ENCODE measurements at regions not wholly inside any gene's neighbourhood (a gene's known extent, or its start where the extent isn't known, plus 50 kb on each side); places are given as distances from the start of the nearest gene placed in this dataset.
A peak's percentile ranks its signal among the peaks of the same experiment; 100 is the strongest.

GRCh38 chr11:19426011-19426755 lies 185.4 kb upstream of the E2F8 start:
- Histone ChIP-seq H3K27me3 (ENCODE audit: control insufficient read depth in 3 of 3, insufficient read depth in 3 of 3, low read length in 2 of 3) (peaks cover 0 to 12% (median 0%) of the 10 kb centered on the region in 3 donors), H3K4me3 (no peak overlapping the region), H3K27ac (ENCODE audit: low read depth in 1 of 2, low read length in 1 of 2) (no peak overlapping the region), H3K4me1 (ENCODE audit: control insufficient read depth in 5 of 5, insufficient read depth in 5 of 5, low read length in 5 of 5) (peaks cover 0 to 3% (median 0%) of the 10 kb centered on the region in 5 donors), H3K36me3 (ENCODE audit: control insufficient read depth in 4 of 4, insufficient read depth in 4 of 4, low read length in 4 of 4) (no peaks in the 10 kb centered on the region), H3K9ac (ENCODE audit: insufficient read depth in 1 of 2, low read length in 2 of 2) (no peak overlapping the region), H3K9me3 (ENCODE audit: control insufficient read depth in 4 of 4, insufficient read depth in 3 of 4, low read length in 3 of 4) (no peaks in the 10 kb centered on the region)
- DNase-seq (no peak), ATAC-seq (ENCODE audit: insufficient read depth, low FRiP score) (no peak)
- no peak for TF ChIP-seq CTCF (IDR thresholded peaks at IDR 0.05; ENCODE audit: control extremely low read depth, extremely low read depth)
- 63 to 83% methylated on average over 5 of the region's 5 CpGs for WGBS, 2 donors

- Histone ChIP-seq H3K9ac (ENCODE audit: insufficient read depth in 1 of 2, low read length in 2 of 2) (no peak overlapping the region), H3K9me3 (ENCODE audit: control insufficient read depth in 4 of 4, insufficient read depth in 3 of 4, low read length in 3 of 4) (no peaks in the 10 kb centered on the region), H3K4me1 (ENCODE audit: control insufficient read depth in 5 of 5, insufficient read depth in 5 of 5, low read length in 5 of 5) (peaks cover 0 to 1% (median 0%) of the 10 kb centered on the region in 5 donors), H3K4me3 (no peak overlapping the region), H3K27ac (ENCODE audit: low read depth in 1 of 2, low read length in 1 of 2) (no peak overlapping the region), H3K36me3 (ENCODE audit: control insufficient read depth in 4 of 4, insufficient read depth in 4 of 4, low read length in 4 of 4) (peaks cover 0 to 2% (median 0%) of the 10 kb centered on the region in 4 donors), H3K27me3 (ENCODE audit: control insufficient read depth in 3 of 3, insufficient read depth in 3 of 3, low read length in 2 of 3) (peaks cover 0 to 5% (median 0%) of the 10 kb centered on the region in 3 donors)
- 88 to 90% methylated on average over 6 to 7 of the region's 7 CpGs for WGBS, 2 donors
- DNase-seq (no peak), ATAC-seq (ENCODE audit: insufficient read depth, low FRiP score) (no peak)
- no peak for TF ChIP-seq CTCF (IDR thresholded peaks at IDR 0.05; ENCODE audit: control extremely low read depth, extremely low read depth)
These were observed 181.5 kb upstream of the E2F8 start for GRCh38 chr11:19422276-19422675.

- Histone ChIP-seq H3K27ac (ENCODE audit: low read depth in 1 of 2, low read length in 1 of 2) (peak overlapping the region in 1 of 2 donors; percentile 32), H3K27me3 (ENCODE audit: control insufficient read depth in 3 of 3, insufficient read depth in 3 of 3, low read length in 2 of 3) (peaks cover 0 to 5% (median 0%) of the 10 kb centered on the region in 3 donors), H3K9me3 (ENCODE audit: control insufficient read depth in 4 of 4, insufficient read depth in 3 of 4, low read length in 3 of 4) (no peaks in the 10 kb centered on the region), H3K4me1 (ENCODE audit: control insufficient read depth in 5 of 5, insufficient read depth in 5 of 5, low read length in 5 of 5) (peaks cover 0 to 1% (median 0%) of the 10 kb centered on the region in 5 donors), H3K4me3 (no peak overlapping the region), H3K36me3 (ENCODE audit: control insufficient read depth in 4 of 4, insufficient read depth in 4 of 4, low read length in 4 of 4) (peaks cover 0 to 2% (median 0%) of the 10 kb centered on the region in 4 donors), H3K9ac (ENCODE audit: insufficient read depth in 1 of 2, low read length in 2 of 2) (no peak overlapping the region)
- DNase-seq (no peak), ATAC-seq (ENCODE audit: insufficient read depth, low FRiP score) (no peak)
- TF ChIP-seq CTCF (IDR thresholded peaks at IDR 0.05; ENCODE audit: control extremely low read depth, extremely low read depth) = no peak
- 74 to 81% methylated on average over 6 of the region's 6 CpGs for WGBS, 2 donors
These were observed 180.3 kb upstream of the E2F8 start for GRCh38 chr11:19420868-19421533.

Data from lung (tissue), 11 donors.